MCF 10A (cell line): ENCODE measurements at regions not wholly inside any gene's neighbourhood (a gene's known extent, or its start where the extent isn't known, plus 50 kb on each side); places are given as distances from the start of the nearest gene placed in this dataset.
A peak's percentile ranks its signal among the peaks of the same experiment; 100 is the strongest.

Experiments
- BruUV-seq: library from RNA; stranded (reverse); fragments of 400-500 nt; replicated peaks from 2 replicates; lab custom pipeline; 2021; lab: Mats Ljungman, UMichigan
- CTCF ChIA-PET: fragments of 300-600 bp; sonication (Branson Sonifier 250); formaldehyde crosslinking; extraction: SDS; loops from one replicate; lab custom pipeline; 2021; ENCODE audit warnings: antibody characterized with exemption, inconsistent platforms; lab: Yijun Ruan, JAX
- POLR2A ChIA-PET: fragments of 300-600, 350-650 bp; sonication (Branson Sonifier 250); formaldehyde crosslinking; extraction: SDS; loops from one replicate; lab custom pipeline; 2020; ENCODE audit warnings: antibody characterized with exemption, inconsistent platforms; lab: Yijun Ruan, JAX
- DNase-seq: peaks from one replicate; pipeline ENCODE4 v3.0.0-alpha.2; 2018; ENCODE audit not compliant: unreplicated experiment
- H3K27ac Mint-ChIP-seq: one replicate; pipeline ENCODE4 v1.8.0; 2022; ENCODE audit warnings: mild to moderate bottlenecking, low read depth, mixed read lengths; ENCODE audit not compliant: unreplicated experiment
- H3K27me3 Mint-ChIP-seq: one replicate; pipeline ENCODE4 v1.8.0; 2022; ENCODE audit warnings: mixed read lengths; ENCODE audit not compliant: insufficient read depth, unreplicated experiment
- H3K36me3 Mint-ChIP-seq: one replicate; pipeline ENCODE4 v1.8.0; 2022; ENCODE audit warnings: mild to moderate bottlenecking, moderate library complexity, mixed read lengths; ENCODE audit not compliant: insufficient read depth, unreplicated experiment
- H3K4me1 Mint-ChIP-seq: one replicate; pipeline ENCODE4 v1.8.0; 2022; ENCODE audit warnings: mixed read lengths; ENCODE audit not compliant: insufficient read depth, unreplicated experiment
- H3K4me3 Mint-ChIP-seq: one replicate; pipeline ENCODE4 v1.8.0; 2022; ENCODE audit warnings: mild to moderate bottlenecking, moderate library complexity, mixed read lengths; ENCODE audit not compliant: unreplicated experiment
- H3K9me3 Mint-ChIP-seq: one replicate; pipeline ENCODE4 v1.8.0; 2022; ENCODE audit warnings: mixed read lengths; ENCODE audit not compliant: unreplicated experiment
- intact Hi-C: fragments of 100-400 bp; cut with micrococcal nuclease; formaldehyde crosslinking; loops from 2 replicates; pipeline ENCODE4 v1.14.1; 2022
- TF ChIP-seq, protein P1 (sequence below): fragments of 200-600 bp; IDR thresholded peaks from one replicate; pipeline ENCODE4 v1.8.0; 2022; ENCODE audit warnings: antibody characterized with exemption, mild to moderate bottlenecking; ENCODE audit not compliant: unreplicated experiment

DNA sequence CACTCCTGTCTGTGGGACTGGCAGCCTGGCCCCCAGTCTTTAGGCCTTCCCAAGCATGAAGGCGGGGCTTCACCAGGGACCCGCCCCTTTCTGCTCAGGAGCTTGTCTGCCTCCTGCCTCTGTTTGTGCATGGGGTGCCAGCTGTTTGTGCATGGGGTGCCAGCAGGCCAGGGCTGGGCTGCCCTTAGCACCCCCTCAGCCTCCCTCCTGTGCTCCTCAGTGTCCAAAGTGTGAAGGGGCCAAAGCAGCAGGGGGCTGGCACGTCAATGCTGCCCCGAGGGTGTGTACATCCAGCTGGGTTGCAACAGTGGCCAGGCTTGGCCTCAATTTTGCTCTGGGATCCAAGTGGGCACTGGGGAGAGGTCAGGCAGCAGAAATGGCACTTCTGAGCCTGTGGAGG, 298.0 kb upstream of the GALNT5 start:
- ChIA-PET POLR2A (interaction anchor here (0.5 kb wide), 1 partner anchor 17 kb away, joined by 3 read pairs; no protein-coding TSS in a partner anchor), CTCF (interaction anchor here (0.6 to 0.7 kb wide), 2 partner anchors 135 to 1038 kb away, joined by 3 read pairs; no protein-coding TSS in a partner anchor)
- H3K27ac Mint-ChIP-seq: no peak overlapping the region

DNA sequence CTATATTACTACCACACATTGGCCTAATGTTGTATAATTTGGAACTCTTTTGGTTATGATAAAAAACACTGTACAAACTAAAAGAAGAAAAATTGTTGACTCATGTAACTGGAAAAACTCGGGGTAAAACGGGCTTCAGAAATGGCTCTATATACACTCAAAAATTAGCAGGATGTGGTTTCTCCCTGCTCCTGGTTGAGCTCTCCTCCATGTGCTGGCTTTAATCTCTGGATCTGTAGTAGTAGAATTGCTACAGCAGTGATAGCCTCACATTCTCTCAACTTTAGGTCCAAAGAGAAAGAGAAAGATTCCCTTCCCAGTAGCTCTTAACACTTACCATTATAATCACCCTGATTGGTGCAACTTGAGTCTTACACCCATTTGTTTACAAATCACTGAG, 274.9 kb upstream of the GALNT5 start:
- Mint-ChIP-seq H3K4me3 (no peak overlapping the region), H3K36me3 (no peaks in the 10 kb centered on the region), H3K4me1 (no peaks in the 10 kb centered on the region), H3K9me3 (peaks cover 7% of the 10 kb centered on the region), H3K27me3 (no peaks in the 10 kb centered on the region), H3K27ac (no peak overlapping the region)
- intact Hi-C loops: no loop called here
- POLR2A ChIA-PET: no interaction called here
- TF ChIP-seq, protein P1, sequence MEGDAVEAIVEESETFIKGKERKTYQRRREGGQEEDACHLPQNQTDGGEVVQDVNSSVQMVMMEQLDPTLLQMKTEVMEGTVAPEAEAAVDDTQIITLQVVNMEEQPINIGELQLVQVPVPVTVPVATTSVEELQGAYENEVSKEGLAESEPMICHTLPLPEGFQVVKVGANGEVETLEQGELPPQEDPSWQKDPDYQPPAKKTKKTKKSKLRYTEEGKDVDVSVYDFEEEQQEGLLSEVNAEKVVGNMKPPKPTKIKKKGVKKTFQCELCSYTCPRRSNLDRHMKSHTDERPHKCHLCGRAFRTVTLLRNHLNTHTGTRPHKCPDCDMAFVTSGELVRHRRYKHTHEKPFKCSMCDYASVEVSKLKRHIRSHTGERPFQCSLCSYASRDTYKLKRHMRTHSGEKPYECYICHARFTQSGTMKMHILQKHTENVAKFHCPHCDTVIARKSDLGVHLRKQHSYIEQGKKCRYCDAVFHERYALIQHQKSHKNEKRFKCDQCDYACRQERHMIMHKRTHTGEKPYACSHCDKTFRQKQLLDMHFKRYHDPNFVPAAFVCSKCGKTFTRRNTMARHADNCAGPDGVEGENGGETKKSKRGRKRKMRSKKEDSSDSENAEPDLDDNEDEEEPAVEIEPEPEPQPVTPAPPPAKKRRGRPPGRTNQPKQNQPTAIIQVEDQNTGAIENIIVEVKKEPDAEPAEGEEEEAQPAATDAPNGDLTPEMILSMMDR: no peak
- BruUV-seq: no TSS peak
- CTCF ChIA-PET: interaction anchor here (0.6 kb wide), 1 partner anchor 1620 kb away, joined by 3 read pairs; no protein-coding TSS in a partner anchor
- no peak for DNase-seq

More for the DNA sequence above, 298.0 kb upstream of the GALNT5 start:
- H3K4me1 Mint-ChIP-seq: no peaks in the 10 kb centered on the region
- H3K27me3 Mint-ChIP-seq: no peaks in the 10 kb centered on the region
- BruUV-seq: no TSS peak
- DNase-seq: no peak
- intact Hi-C loops: no loop called here
- no peaks in the 10 kb centered on the region for H3K9me3 Mint-ChIP-seq
- TF ChIP-seq, protein P1: no peak
- H3K4me3 Mint-ChIP-seq: no peak overlapping the region
- no peaks in the 10 kb centered on the region for H3K36me3 Mint-ChIP-seq

DNA sequence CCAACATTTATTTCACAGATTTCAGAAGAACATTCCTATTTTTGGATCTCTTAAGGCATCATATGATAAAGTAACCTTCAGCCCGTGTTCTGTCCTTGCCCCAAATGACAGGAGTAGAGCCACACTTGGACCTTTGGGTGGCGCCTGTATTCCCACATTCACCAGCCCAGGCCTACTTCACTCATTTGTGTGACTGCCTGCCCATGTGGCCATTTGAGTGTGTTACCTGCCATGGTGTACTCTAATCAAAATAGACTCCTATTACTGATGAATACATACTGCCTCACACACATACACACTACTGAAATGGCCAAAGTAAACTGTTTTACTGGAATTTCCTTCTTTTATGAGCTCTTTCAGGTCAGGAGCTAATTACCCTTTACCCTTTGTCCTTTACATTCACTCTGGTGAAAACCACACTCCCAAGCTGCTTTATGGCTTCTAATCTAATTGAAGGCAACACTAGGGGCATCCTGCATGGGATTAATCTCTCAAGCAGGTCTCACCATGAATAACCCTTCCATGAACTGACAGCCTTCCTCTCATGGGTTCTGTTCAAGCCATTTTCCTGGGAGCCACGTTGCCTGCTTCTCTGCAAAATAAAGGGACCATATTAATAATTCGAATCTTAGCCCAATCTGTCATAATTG, 271.0 kb upstream of the GALNT5 start:
- Mint-ChIP-seq H3K27ac (no peak overlapping the region), H3K4me3 (no peak overlapping the region), H3K27me3 (no peaks in the 10 kb centered on the region), H3K4me1 (no peaks in the 10 kb centered on the region), H3K36me3 (no peaks in the 10 kb centered on the region), H3K9me3 (no peaks in the 10 kb centered on the region)
- intact Hi-C loops: no loop called here
- TF ChIP-seq, protein P1: no peak
- CTCF ChIA-PET: no interaction called here
- BruUV-seq: no TSS peak
- no peak for DNase-seq
- POLR2A ChIA-PET: no interaction called here

DNA sequence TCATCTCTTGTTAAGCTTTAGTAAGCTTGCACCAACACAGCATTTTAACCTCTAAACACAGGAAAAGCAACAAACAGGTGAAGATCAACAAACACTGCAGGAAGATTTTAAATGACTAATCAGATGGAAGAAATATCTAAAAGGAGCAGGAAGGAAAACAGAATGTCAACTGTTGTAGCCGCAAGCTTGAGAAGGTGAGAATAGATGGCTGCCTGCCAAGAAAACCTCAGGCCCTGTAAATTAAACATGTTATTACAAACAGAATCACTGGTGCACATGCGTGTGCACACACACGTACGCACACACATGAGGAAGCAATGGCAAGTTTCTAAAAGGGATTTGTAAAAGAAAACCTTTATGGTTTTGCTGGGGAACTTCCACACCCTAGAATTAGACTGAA, 257.8 kb upstream of the GALNT5 start:
- no peak overlapping the region for H3K27ac Mint-ChIP-seq
- peak; percentile 8 for DNase-seq
- BruUV-seq: no TSS peak
- peaks cover 4% of the 10 kb centered on the region for H3K36me3 Mint-ChIP-seq
- H3K9me3 Mint-ChIP-seq: peaks cover 22% of the 10 kb centered on the region
- POLR2A ChIA-PET: no interaction called here
- H3K27me3 Mint-ChIP-seq: no peaks in the 10 kb centered on the region
- H3K4me1 Mint-ChIP-seq: peaks cover 5% of the 10 kb centered on the region
- no peak overlapping the region for H3K4me3 Mint-ChIP-seq
- intact Hi-C loops: no loop called here
- TF ChIP-seq, protein P1: no peak
- CTCF ChIA-PET: interaction anchor here (0.6 to 1.2 kb wide), 3 partner anchors 59 to 664 kb away, joined by 3 read pairs; no protein-coding TSS in a partner anchor
